ENCODE measurements at regions not wholly inside any gene's neighbourhood (a gene's known extent, or its start where the extent isn't known, plus 50 kb on each side); places are given as distances from the start of the nearest gene placed in this dataset.

DNA sequence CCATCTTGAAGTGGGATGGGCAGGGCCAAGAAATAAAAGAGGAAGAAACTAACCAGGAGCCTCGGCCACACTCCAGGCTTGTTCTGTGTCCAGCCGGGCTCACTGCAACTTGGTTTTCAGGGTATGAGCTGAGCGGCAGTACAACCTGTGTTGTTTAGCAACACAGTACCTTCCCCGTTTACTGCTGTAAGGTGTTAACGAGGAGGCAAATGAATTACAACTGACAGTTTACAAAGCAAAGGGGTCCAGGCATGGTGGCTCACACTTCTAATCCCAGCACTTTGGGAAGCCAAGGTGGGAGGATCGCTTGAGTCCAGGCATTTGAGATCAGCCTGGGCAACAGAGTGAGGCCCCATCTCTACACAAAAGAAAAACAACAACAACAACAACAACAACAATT lies 481.3 kb upstream of the SULF2 start:
- POLR2A ChIA-PET: no interaction called here
- CTCF ChIA-PET: no interaction called here
- TF ChIP-seq, protein P1, sequence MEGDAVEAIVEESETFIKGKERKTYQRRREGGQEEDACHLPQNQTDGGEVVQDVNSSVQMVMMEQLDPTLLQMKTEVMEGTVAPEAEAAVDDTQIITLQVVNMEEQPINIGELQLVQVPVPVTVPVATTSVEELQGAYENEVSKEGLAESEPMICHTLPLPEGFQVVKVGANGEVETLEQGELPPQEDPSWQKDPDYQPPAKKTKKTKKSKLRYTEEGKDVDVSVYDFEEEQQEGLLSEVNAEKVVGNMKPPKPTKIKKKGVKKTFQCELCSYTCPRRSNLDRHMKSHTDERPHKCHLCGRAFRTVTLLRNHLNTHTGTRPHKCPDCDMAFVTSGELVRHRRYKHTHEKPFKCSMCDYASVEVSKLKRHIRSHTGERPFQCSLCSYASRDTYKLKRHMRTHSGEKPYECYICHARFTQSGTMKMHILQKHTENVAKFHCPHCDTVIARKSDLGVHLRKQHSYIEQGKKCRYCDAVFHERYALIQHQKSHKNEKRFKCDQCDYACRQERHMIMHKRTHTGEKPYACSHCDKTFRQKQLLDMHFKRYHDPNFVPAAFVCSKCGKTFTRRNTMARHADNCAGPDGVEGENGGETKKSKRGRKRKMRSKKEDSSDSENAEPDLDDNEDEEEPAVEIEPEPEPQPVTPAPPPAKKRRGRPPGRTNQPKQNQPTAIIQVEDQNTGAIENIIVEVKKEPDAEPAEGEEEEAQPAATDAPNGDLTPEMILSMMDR (IDR thresholded peaks at IDR 0.05; ENCODE audit: insufficient read depth, low read length, missing control alignments): no peak
- no peak for DNase-seq (ENCODE audit: low read depth, low spot score)
- H3K4me3 ChIP-seq (ENCODE audit: low read depth, low read length): no peak overlapping the region

DNA sequence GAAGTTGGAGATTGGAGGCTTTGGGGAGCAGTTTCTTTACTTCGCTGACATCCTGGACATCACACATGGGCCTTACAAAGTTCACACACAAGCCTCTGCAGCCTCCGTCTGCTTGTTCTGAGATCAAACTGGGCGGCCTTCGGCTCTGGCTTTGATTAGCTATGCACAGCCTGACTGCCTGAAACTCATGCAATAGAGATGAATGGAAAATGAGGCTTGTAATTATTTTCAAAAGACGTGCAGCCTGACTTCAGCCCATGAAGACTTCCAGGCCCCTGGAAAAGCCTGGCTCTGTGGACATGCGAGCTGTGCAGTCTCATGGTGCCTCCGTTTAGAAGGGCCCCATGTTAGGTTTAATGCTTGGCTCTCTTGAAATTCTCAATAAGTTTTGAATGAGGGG lies 480.5 kb upstream of the SULF2 start:
- DNase-seq (ENCODE audit: low read depth, low spot score): no peak
- ChIA-PET POLR2A (no interaction called here), CTCF (no interaction called here)
- no peak overlapping the region for H3K4me3 ChIP-seq (ENCODE audit: low read depth, low read length)
- TF ChIP-seq, protein P1 (IDR thresholded peaks at IDR 0.05; ENCODE audit: insufficient read depth, low read length, missing control alignments): no peak

DNA sequence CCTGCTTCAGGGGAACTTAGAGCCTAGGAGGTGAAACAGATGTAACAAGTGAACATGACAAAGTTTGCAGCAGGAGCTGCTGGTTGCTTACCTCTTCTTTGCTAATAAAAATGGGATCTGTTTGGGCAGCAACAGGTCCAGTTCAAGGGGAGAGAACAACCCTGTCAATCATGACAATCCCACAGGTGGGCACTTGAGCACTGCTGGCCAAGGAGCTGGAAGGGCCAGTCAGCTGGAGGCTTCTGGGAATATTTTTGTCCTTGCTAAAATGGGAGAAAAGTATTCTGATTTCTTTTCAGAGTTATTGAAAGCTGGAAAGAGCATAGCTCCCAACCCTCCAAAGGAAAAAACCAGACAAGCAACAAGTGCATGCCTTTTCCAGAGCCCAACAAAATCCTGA lies 477.7 kb upstream of the SULF2 start:
- TF ChIP-seq, protein P1 (IDR thresholded peaks at IDR 0.05; ENCODE audit: insufficient read depth, low read length, missing control alignments): no peak
- CTCF ChIA-PET: no interaction called here

DNA sequence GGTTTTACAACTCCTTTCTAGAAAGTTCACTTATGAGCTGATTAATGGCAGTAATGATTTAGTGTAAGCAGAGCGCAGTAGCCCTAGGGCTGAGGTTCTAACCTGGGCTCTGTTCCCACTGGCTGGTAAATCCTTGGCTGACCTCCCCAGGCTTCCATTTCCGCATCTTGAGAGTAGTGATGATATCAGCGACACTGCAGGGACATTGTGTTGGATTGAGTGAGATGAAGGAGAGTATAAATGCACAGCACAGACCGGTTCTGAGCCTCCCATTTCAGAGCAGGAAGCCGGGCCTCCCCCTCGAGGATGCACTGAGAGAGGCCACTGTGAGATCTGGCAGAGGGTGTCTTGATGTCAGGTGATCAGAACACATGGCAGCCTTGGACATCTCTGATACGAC lies 477.2 kb upstream of the SULF2 start:
- DNase-seq (ENCODE audit: low read depth, low spot score): no peak
- CTCF ChIA-PET: no interaction called here
- TF ChIP-seq, protein P1 (IDR thresholded peaks at IDR 0.05; ENCODE audit: insufficient read depth, low read length, missing control alignments): no peak
- no peak overlapping the region for H3K4me3 ChIP-seq (ENCODE audit: low read depth, low read length)
- POLR2A ChIA-PET: no interaction called here

More for the DNA sequence above, 477.7 kb upstream of the SULF2 start:
- no peak for DNase-seq (ENCODE audit: low read depth, low spot score)
- H3K4me3 ChIP-seq (ENCODE audit: low read depth, low read length): no peak overlapping the region
- POLR2A ChIA-PET: no interaction called here

DNA sequence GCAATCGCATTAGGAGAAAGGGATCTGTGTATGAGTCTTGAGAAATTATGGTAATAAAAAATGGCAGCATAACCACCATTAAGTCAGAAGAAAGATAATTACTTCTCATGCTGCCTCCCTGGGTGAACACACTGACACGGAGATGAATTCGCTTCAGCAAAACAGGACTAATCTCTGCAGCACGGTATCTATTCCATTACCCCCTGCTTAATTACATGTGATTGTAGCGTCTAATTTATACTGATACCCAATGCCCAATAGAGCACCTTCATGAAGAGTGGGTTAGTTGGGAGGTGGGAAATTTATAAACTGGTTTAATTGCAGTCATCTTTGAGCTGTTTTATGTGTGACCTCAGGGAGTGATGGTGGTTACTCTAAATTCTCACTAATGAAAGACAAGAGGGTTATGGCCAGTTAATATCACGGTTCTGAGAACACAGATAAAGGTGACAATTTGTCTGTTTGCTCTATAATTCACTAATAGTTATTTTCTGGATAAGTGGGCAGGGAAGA lies 476.2 kb upstream of the SULF2 start:
- TF ChIP-seq, protein P1 (IDR thresholded peaks at IDR 0.05; ENCODE audit: insufficient read depth, low read length, missing control alignments): no peak
- no peak for DNase-seq (ENCODE audit: low read depth, low spot score)
- CTCF ChIA-PET: interaction anchor here (0.9 kb wide), 1 partner anchor 367 kb away, joined by 3 read pairs; no protein-coding TSS in a partner anchor
- no peak overlapping the region for H3K4me3 ChIP-seq (ENCODE audit: low read depth, low read length)
- POLR2A ChIA-PET: no interaction called here

DNA sequence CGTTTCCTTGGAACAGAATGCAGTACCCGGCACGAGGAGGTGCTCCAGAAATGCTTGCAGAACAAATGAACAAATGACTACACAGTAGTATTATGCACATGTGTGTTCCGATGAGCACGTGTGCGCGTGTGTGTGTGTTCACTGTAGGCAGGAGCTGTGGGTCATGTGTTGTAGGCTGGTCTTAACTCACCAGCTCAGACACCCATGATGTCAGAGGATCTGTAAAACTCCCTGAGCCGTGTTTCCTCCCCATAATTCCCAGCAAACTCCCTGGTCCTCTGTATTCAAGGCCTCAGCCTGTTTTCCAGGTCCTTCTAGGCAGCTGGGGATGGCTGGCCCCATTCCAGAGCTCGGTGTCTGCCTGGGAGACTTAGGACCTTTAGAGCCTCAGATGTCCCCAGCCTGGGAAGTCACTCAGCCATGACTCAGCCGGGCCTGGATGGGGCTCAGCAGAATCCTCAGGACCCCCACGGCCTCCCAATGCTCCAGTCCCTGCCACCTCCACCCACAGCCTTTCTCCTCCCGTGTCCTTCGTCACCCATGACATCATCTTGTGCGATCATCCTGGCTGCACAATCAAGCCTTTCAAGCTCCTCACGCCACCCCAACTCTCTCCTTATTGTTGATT lies 475.0 kb upstream of the SULF2 start:
- DNase-seq (ENCODE audit: low read depth, low spot score): no peak
- POLR2A ChIA-PET: no interaction called here

More for the DNA sequence above, 475.0 kb upstream of the SULF2 start:
- H3K4me3 ChIP-seq (ENCODE audit: low read depth, low read length): no peak overlapping the region
- TF ChIP-seq, protein P1 (IDR thresholded peaks at IDR 0.05; ENCODE audit: insufficient read depth, low read length, missing control alignments): no peak
- CTCF ChIA-PET: interaction anchor here (0.9 kb wide), 1 partner anchor 365 kb away, joined by 3 read pairs; no protein-coding TSS in a partner anchor

All from AG04449 (cell line).